Natural killer cell treated with Interleukin-12 subunit alpha and Interleukin-12 subunit beta and Interleukin-15 and Interleukin-18, amount 100 ng/mL, for 72 hours (primary cell): ENCODE measurements at regions not wholly inside any gene's neighbourhood (a gene's known extent, or its start where the extent isn't known, plus 50 kb on each side); places are given as distances from the start of the nearest gene placed in this dataset.
"Not testable (repeated sequence)": the region's sequence is repeated elsewhere in the genome, so short reads cannot be mapped to it uniquely, and the experiment has no call there.

Source experiments
- ATAC-seq, 2 donors: fragments of 150-1000 bp; cut with Tn5 transposase in 1 of 2; sonication (Bioruptor Pico), chemical (Tn5 transposase) in 1 of 2; 2 replicates each; pipeline ENCODE4 v1.10.0; 2021
- DNase-seq: peaks from one replicate; pipeline ENCODE4 v3.0.0; 2022; ENCODE audit warnings: low spot score
- H3K27ac Mint-ChIP-seq, 2 donors: 1 replicate in 1 of 2; 2 replicates in 1 of 2; pipeline ENCODE4 v1.8.0; 2022; ENCODE audit warnings: mixed read lengths in 2 of 2, mild to moderate bottlenecking in 1 of 2, moderate library complexity in 1 of 2
- H3K27me3 Mint-ChIP-seq, 2 donors: 1 replicate in 1 of 2; 2 replicates in 1 of 2; pipeline ENCODE4 v1.8.0; 2022; ENCODE audit warnings: mixed read lengths in 2 of 2
- H3K36me3 Mint-ChIP-seq: one replicate; pipeline ENCODE4 v1.8.0; 2022; ENCODE audit warnings: mixed read lengths
- H3K4me1 Mint-ChIP-seq, 2 donors: 1 replicate in 1 of 2; 2 replicates in 1 of 2; pipeline ENCODE4 v1.8.0; 2022; ENCODE audit warnings: low read depth in 2 of 2, mixed read lengths in 2 of 2, mild to moderate bottlenecking in 1 of 2
- H3K4me3 Mint-ChIP-seq: one replicate; pipeline ENCODE4 v1.8.0; 2022; ENCODE audit warnings: mixed read lengths
- H3K9me3 Mint-ChIP-seq: 2 replicates; pipeline ENCODE4 v1.8.0; 2022; ENCODE audit warnings: mixed read lengths

DNA sequence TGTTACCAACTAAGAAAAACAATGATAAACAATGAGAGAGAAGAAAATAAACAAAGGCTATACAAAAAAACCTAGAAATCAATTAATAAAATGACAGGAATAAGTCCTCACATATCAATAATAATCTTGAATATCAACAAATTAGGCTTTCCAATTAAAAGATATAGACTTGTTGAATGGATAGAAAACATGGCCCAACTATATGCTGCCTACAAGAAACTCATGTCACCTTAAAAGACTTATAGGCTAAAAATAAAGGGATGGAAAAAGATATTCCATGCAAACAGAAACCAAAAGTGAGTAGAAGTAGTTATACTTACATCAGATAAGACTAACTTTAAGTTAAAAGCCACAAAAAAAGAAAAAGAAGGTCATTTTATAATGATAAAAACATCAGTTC lies 183.9 kb downstream of the MYRFL start:
- ATAC-seq (no peak), DNase-seq (no peak)
- Mint-ChIP-seq H3K27me3 (peaks cover 8 to 14% of the 10 kb centered on the region in 2 donors), H3K4me1 (peaks cover 0 to 4% of the 10 kb centered on the region in 2 donors), H3K36me3 (peaks cover 44% of the 10 kb centered on the region), H3K9me3 (peaks cover 13% of the 10 kb centered on the region), H3K4me3 (no peak overlapping the region), H3K27ac (no peak overlapping the region)

DNA sequence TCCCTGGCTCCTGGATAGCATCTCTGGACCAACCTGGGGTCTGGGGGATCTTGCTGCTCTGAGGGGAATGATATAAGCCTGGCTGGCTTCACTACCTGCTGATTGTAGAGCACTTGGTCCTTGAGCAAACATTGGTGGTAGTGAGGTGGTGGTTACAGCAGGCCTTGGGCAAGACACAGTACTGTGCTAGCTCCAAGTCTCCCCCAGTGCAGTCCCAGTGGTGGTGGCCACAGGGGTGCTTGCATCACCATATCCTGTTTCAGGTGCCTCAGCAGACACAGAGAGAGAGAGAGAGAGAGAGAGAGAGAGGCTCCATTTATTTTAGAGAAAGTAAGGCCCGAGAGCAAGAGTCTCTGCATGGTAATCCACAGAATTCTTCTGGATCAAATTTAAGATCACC lies 186.3 kb downstream of the MYRFL start:
- peaks cover 13% of the 10 kb centered on the region for H3K9me3 Mint-ChIP-seq

DNA sequence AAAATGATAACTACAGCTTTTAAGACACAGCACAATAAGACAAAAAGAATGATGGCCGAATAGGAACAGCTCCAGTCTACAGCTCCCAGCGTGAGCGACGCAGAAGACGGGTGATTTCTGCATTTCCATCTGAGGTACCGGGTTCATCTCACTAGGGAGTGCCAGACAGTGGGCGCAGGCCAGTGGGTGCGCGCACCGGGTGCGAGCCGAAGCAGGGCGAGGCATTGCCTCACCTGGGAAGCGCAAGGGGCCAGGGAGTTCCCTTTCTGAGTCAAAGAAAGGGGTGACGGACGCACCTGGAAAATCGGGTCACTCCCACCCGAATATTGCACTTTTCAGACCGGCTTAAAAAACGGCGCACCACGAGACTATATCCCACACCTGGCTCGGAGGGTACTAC lies 188.0 kb downstream of the MYRFL start:
- H3K4me3 Mint-ChIP-seq, DNase-seq, H3K27ac Mint-ChIP-seq, ATAC-seq, H3K4me1 Mint-ChIP-seq: not testable (repeated sequence)
- H3K27me3 Mint-ChIP-seq: peaks cover 6 to 14% of the 10 kb centered on the region in 2 donors
- H3K36me3 Mint-ChIP-seq: peaks cover 31% of the 10 kb centered on the region
- peaks cover 10% of the 10 kb centered on the region for H3K9me3 Mint-ChIP-seq

More for the DNA sequence above, 186.3 kb downstream of the MYRFL start:
- peaks cover 6 to 14% of the 10 kb centered on the region in 2 donors for H3K27me3 Mint-ChIP-seq
- H3K36me3 Mint-ChIP-seq: peaks cover 44% of the 10 kb centered on the region
- DNase-seq (no peak), ATAC-seq (peak in 1 of 2 donors; percentile 52)
- peaks cover 0 to 4% of the 10 kb centered on the region in 2 donors for H3K4me1 Mint-ChIP-seq
- H3K27ac Mint-ChIP-seq: no peak overlapping the region
- no peak overlapping the region for H3K4me3 Mint-ChIP-seq

DNA sequence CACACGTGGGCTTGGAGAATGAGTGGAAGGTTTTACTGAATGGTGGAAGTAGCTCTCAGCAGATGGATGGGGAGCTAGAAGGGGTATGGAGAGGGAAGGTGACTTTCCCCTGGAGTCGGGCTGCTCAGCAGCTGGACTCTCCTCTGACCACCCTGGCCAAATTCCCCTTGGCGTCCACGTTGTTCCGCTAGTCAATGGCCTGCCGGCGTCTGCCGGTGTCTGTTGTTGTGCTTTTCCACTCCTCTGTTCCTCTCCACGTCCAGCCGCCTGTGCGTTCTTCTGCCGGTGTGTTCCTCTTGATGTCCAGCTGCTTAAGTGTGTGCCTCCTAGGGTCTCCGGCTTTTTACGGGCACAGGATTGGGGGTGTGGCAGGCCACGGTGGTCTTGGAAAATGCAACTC lies 203.5 kb downstream of the MYRFL start:
- Mint-ChIP-seq H3K27ac (no peak overlapping the region), H3K9me3 (peaks cover 1% of the 10 kb centered on the region), H3K4me1 (peaks cover 12 to 15% of the 10 kb centered on the region in 2 donors), H3K36me3 (peaks cover 8% of the 10 kb centered on the region), H3K4me3 (no peak overlapping the region), H3K27me3 (peaks cover 2 to 7% of the 10 kb centered on the region in 2 donors)
- no peak for DNase-seq
- ATAC-seq: no peak

DNA sequence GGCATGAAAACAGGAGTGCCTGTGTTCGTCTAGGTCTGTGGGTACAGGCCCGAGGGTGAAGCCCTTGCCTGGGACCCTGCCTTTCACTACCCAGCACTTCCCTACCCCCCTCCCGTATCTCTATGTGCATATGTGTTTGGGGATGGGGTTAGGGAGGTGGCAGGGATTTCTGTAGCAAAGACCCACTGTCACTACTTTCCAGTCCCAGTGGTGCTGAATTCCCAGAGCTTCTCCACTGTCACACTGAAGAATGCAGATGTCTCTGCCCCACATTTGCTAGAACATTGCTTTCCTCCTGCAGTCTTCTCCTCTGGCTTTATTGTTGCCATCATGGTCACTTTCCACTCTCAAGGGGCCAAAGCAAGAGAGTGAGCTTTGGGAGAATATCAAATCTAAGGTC lies 203.9 kb downstream of the MYRFL start:
- Mint-ChIP-seq H3K27me3 (peaks cover 0 to 5% of the 10 kb centered on the region in 2 donors), H3K36me3 (peaks cover 9% of the 10 kb centered on the region), H3K4me1 (peaks cover 12 to 16% of the 10 kb centered on the region in 2 donors), H3K9me3 (no peaks in the 10 kb centered on the region), H3K27ac (no peak overlapping the region), H3K4me3 (no peak overlapping the region)
- no peak for ATAC-seq
- no peak for DNase-seq

DNA sequence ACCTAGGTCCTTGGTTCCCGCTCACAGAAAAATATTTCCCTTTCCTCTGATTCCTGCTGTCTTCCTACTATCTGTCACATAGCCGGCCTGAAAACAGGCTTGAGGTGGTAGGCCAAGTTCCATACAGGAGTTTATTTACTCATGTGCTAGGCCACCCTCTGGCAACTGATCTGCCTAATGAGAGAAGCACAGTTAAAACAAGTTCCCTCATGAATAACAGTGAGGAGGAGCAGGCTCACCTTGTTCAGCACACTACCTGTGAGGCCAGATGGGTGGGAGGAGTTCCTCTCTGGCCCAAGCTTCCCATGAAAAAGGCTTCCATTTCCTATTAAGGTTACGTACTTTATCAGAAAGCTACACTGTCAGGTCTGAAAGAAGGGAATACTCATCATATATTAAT lies 206.0 kb downstream of the MYRFL start:
- DNase-seq (no peak), ATAC-seq (no peak)
- H3K27me3 Mint-ChIP-seq: peaks cover 0 to 1% of the 10 kb centered on the region in 2 donors
- H3K4me3 Mint-ChIP-seq: no peak overlapping the region
- no peak overlapping the region for H3K27ac Mint-ChIP-seq
- H3K4me1 Mint-ChIP-seq: peaks cover 12 to 16% of the 10 kb centered on the region in 2 donors
- H3K9me3 Mint-ChIP-seq: no peaks in the 10 kb centered on the region
- H3K36me3 Mint-ChIP-seq: peaks cover 9% of the 10 kb centered on the region

DNA sequence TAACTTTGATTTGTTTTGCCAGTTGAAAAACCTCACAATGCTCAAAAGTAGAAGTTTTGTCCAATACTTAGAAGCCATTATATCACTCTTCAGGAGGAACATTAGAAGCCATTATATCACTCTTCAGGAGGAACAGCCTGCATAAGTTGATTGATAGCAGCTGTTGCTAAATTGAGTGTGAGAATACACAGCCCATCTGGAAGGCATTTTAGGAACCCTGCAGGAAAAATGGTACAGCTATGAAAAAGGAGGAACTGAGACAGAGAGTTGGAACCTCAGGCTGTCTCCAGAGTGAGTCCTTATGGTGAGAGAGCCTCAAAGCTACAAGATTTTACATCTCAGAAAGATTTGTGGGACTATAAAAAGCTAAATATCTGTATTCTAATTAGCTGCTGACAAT lies 207.0 kb downstream of the MYRFL start:
- Mint-ChIP-seq H3K27ac (no peak overlapping the region), H3K9me3 (no peaks in the 10 kb centered on the region), H3K36me3 (peaks cover 9% of the 10 kb centered on the region), H3K4me1 (peaks cover 12 to 16% of the 10 kb centered on the region in 2 donors), H3K4me3 (no peak overlapping the region), H3K27me3 (no peaks in the 10 kb centered on the region)
- no peak for DNase-seq
- ATAC-seq: no peak

DNA sequence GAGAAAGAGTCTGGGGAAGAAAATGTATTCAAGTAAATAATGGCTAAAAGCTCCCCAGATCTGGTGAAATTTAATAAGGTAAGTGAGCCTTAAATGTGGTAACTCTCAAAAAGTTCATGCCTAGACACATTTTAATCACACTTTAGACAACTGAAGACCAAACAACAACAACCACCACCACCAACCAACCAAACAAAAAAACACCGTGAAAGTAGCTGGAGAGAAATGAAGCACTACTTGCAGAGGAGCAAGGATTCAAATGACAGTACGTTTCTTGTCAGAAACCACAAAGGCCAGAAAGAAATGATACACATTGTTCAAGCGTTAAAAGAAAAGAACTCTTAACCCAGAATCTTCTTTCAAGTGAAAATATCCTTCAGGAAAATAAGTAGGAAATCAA lies 208.3 kb downstream of the MYRFL start:
- Mint-ChIP-seq H3K36me3 (peaks cover 9% of the 10 kb centered on the region), H3K27ac (peak overlapping the region in 1 of 2 donors; percentile 8), H3K9me3 (no peaks in the 10 kb centered on the region), H3K27me3 (no peaks in the 10 kb centered on the region), H3K4me3 (no peak overlapping the region), H3K4me1 (peaks cover 12 to 16% of the 10 kb centered on the region in 2 donors)
- ATAC-seq (peak in 1 of 2 donors; percentile 44), DNase-seq (no peak)

DNA sequence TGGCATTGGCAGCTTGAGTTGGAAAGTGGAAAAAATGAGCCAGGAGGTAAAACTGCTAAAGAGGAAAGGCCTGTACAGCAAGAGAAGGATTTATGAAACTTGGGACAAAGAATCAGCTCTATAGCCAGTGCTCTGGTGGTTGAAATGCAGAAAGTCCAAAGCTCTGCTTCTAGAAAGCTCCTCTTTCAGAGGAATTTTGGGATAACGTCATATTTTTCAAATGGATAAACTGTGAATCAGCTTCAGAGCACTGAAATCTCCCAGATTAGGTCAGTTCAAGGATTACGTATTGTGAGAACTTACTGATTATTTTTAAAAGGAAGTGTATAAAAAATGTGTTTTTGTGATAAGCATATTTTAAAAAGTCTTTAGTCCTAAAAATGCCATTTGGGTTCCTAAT lies 203.1 kb upstream of the CNOT2 start:
- Mint-ChIP-seq H3K4me3 (no peak overlapping the region), H3K36me3 (no peaks in the 10 kb centered on the region), H3K9me3 (no peaks in the 10 kb centered on the region), H3K4me1 (peaks cover 0 to 3% of the 10 kb centered on the region in 2 donors), H3K27ac (no peak overlapping the region), H3K27me3 (peaks cover 0 to 7% of the 10 kb centered on the region in 2 donors)
- ATAC-seq (no peak), DNase-seq (no peak)

DNA sequence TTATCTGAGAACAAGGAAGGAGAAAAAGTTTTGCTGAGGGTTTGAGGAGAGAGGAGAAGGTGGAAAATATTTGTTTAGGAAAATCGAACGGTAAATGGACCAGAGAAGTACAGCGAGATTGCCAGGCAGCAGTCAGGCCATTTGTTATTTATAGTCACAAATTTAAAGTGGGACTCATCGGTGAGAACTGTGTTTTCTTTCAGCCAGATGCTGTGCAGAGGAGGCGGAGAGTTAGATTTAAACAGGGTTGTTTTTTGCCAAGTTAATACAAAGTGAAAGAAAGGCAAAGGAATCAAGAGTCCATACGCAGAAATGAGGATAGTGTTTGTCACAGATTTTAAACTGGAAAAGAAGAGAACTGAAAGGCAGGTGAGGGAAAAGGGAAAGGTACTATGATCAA lies 200.6 kb upstream of the CNOT2 start:
- Mint-ChIP-seq H3K9me3 (no peaks in the 10 kb centered on the region), H3K27ac (no peak overlapping the region), H3K4me3 (no peak overlapping the region), H3K27me3 (peaks cover 5 to 7% of the 10 kb centered on the region in 2 donors), H3K36me3 (no peaks in the 10 kb centered on the region), H3K4me1 (peaks cover 6 to 12% of the 10 kb centered on the region in 2 donors)
- ATAC-seq (no peak), DNase-seq (no peak)

DNA sequence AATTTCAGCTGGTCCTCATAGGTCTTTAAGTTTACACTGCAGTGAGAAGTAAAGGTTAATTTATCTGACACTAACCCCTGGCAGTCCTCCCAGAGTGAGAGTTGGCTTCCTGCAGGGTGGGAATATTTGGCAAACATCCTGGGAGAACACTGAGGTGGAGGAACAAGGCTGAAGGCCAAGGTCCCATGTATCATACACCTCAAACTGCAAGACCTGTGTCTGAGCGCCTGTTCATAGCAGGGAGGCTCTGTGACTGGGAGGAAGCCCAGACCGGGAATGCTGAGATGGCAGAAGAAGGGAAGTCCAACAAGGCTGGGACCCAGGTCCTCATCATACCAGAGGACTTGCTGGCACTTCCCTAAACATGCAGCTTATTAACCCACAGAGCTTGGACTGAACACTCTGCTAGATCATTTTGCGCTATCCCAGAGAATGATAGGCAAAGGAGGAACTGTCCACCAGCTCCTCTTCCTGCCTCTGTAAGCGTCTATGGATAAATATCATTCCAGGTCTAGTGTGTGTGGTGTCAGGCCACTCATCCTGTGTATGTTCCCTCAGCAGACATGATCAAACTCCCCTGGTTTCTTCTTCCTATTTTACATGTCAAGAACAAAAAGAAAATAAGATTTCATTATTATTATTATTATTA lies 199.6 kb upstream of the CNOT2 start:
- no peak overlapping the region for H3K27ac Mint-ChIP-seq
- ATAC-seq: no peak

DNA sequence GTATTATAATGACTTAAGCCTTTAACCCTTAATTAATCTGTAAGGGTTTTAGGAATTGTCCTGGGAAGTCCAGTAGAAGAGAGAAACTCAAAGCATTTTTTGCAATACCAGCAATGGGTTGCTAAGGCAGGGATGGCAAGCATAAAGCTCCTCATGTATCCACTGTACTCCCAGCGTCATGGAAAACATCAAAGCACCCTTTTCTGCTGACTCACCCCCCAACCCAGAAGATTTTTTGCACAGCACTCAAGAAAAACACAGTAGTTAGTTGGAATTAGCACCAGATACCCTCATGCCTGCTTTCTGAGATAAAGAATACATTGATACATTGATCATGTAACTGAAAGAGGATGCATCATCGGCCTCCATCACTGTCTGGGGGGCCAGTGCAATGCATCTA lies 199.1 kb upstream of the CNOT2 start:
- ATAC-seq: no peak
- no peak overlapping the region for H3K27ac Mint-ChIP-seq
- no peak for DNase-seq
- H3K4me1 Mint-ChIP-seq: peaks cover 11 to 15% of the 10 kb centered on the region in 2 donors
- no peak overlapping the region for H3K4me3 Mint-ChIP-seq
- peaks cover 5 to 7% of the 10 kb centered on the region in 2 donors for H3K27me3 Mint-ChIP-seq
- H3K36me3 Mint-ChIP-seq: no peaks in the 10 kb centered on the region
- H3K9me3 Mint-ChIP-seq: no peaks in the 10 kb centered on the region

More for the DNA sequence above, 199.6 kb upstream of the CNOT2 start:
- Mint-ChIP-seq H3K9me3 (no peaks in the 10 kb centered on the region), H3K4me1 (peaks cover 6 to 12% of the 10 kb centered on the region in 2 donors), H3K36me3 (no peaks in the 10 kb centered on the region), H3K27me3 (peaks cover 5 to 7% of the 10 kb centered on the region in 2 donors), H3K4me3 (no peak overlapping the region)
- no peak for DNase-seq

DNA sequence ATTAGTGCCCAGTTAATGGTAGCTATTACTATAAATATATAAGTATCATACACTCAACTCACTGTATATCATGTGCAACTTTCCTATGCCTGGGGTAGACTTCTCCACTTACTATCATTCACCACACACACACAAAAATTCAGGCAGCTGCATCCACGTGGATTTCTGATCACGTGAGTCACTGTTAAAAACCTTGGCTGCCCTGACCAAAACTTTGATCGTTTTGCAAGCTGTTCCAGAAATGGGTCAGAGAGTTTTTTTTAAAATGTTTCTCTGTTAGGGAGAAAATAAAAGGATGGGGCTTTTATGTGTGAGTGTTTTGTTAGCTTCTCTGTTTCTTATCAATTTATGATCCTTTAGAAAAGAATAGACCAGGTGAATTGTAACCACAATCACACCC lies 198.2 kb upstream of the CNOT2 start:
- no peaks in the 10 kb centered on the region for H3K36me3 Mint-ChIP-seq
- H3K4me1 Mint-ChIP-seq: peaks cover 20 to 22% of the 10 kb centered on the region in 2 donors
- DNase-seq (no peak), ATAC-seq (no peak)
- no peak overlapping the region for H3K27ac Mint-ChIP-seq
- peaks cover 5 to 7% of the 10 kb centered on the region in 2 donors for H3K27me3 Mint-ChIP-seq
- no peaks in the 10 kb centered on the region for H3K9me3 Mint-ChIP-seq
- H3K4me3 Mint-ChIP-seq: no peak overlapping the region

DNA sequence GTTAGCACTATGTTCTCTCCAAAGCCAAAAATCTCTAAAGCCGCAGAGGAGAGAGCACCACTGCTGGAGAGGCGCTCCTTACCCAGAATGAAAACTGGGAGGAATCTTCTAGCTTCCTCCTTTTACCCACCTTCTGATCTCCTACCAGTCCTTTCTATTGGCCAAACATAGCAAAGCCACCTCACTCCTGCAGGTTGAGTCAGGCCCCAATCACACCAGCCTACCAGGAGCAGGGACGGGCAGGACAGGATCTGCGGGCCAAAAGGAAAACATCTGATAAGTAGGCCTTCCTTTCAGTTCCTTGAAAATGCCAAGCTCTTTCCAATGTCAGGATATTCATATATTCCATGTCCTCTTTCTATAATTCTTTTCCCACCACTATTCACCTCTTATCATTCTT lies 197.7 kb upstream of the CNOT2 start:
- DNase-seq: no peak
- no peaks in the 10 kb centered on the region for H3K36me3 Mint-ChIP-seq
- peaks cover 5 to 7% of the 10 kb centered on the region in 2 donors for H3K27me3 Mint-ChIP-seq
- no peak overlapping the region for H3K27ac Mint-ChIP-seq
- no peak for ATAC-seq
- H3K4me3 Mint-ChIP-seq: no peak overlapping the region
- H3K4me1 Mint-ChIP-seq: peaks cover 24 to 27% of the 10 kb centered on the region in 2 donors
- no peaks in the 10 kb centered on the region for H3K9me3 Mint-ChIP-seq
